ENCODE measurements at regions not wholly inside any gene's neighbourhood (a gene's known extent, or its start where the extent isn't known, plus 50 kb on each side); places are given as distances from the start of the nearest gene placed in this dataset.

DNA sequence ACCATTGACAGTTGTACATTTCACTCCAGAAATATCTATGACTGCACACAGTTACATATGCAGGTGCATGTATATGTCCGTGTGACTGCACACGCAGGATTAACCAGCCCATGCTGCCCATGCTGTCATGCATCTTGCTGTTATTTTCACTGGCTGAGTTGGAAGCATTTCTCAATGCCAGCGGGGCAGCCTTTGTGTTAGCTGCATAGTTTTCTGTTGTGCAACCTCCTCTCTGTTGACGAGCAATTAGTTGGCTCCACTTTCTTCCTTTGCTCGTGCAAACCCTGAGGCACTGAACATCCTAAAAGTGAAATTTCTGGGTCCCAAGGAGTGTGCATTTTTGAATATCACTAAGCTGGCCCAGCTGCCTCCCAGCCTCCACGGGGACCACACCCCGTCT lies 133.4 kb upstream of the GLI2 start:
- BruUV-seq (replicated peaks), result no TSS peak
- Histone ChIP-seq H3K9me3 (replicated peaks; ENCODE audit: control insufficient read depth, insufficient read depth, low read length) (no peaks in the 10 kb centered on the region), H3K9ac (ENCODE audit: control insufficient read depth, insufficient read depth, low read length) (no peak overlapping the region), H3K4me1 (ENCODE audit: control insufficient read depth, insufficient read depth, low read length) (no peaks in the 10 kb centered on the region), H3K4me2 (ENCODE audit: control insufficient read depth, insufficient read depth) (no peak overlapping the region), H3K79me2 (ENCODE audit: control insufficient read depth, insufficient read depth, low read length) (no peaks in the 10 kb centered on the region), H3K27me3 (replicated peaks in 1 of 2; ENCODE audit: control insufficient read depth in 2 of 2, insufficient read depth in 2 of 2, low read length in 1 of 2) (peaks cover 0 to 8% of the 10 kb centered on the region in 2 experiments; a peak in 2 of 4 replicates), H3K36me3 (ENCODE audit: control insufficient read depth in 2 of 2, insufficient read depth in 2 of 2, low read length in 1 of 2) (no peaks in the 10 kb centered on the region), H4K20me1 (ENCODE audit: control insufficient read depth, insufficient read depth) (no peaks in the 10 kb centered on the region), H2AFZ (ENCODE audit: control insufficient read depth, low read depth, low read length) (no peak overlapping the region), H3K4me3 (no peak overlapping the region), H3K27ac (ENCODE audit: control insufficient read depth, insufficient read depth) (no peak overlapping the region)
- POLR2A ChIA-PET, result no interaction called here
- no peak for FAIRE-seq
- ATAC-seq, result no peak
- RAD21 ChIA-PET (ENCODE audit: unreplicated experiment), result no interaction called here
- CTCF ChIA-PET, result no interaction called here
- intact Hi-C loops (cut with micrococcal nuclease; ENCODE audit: unreplicated experiment) (no loop called here), in situ Hi-C loops (cut with MboI) (no loop called here)
- SMC1A ChIA-PET (ENCODE audit: uncharacterized antibody, unreplicated experiment), result no interaction called here
- TF ChIP-seq, protein P1, sequence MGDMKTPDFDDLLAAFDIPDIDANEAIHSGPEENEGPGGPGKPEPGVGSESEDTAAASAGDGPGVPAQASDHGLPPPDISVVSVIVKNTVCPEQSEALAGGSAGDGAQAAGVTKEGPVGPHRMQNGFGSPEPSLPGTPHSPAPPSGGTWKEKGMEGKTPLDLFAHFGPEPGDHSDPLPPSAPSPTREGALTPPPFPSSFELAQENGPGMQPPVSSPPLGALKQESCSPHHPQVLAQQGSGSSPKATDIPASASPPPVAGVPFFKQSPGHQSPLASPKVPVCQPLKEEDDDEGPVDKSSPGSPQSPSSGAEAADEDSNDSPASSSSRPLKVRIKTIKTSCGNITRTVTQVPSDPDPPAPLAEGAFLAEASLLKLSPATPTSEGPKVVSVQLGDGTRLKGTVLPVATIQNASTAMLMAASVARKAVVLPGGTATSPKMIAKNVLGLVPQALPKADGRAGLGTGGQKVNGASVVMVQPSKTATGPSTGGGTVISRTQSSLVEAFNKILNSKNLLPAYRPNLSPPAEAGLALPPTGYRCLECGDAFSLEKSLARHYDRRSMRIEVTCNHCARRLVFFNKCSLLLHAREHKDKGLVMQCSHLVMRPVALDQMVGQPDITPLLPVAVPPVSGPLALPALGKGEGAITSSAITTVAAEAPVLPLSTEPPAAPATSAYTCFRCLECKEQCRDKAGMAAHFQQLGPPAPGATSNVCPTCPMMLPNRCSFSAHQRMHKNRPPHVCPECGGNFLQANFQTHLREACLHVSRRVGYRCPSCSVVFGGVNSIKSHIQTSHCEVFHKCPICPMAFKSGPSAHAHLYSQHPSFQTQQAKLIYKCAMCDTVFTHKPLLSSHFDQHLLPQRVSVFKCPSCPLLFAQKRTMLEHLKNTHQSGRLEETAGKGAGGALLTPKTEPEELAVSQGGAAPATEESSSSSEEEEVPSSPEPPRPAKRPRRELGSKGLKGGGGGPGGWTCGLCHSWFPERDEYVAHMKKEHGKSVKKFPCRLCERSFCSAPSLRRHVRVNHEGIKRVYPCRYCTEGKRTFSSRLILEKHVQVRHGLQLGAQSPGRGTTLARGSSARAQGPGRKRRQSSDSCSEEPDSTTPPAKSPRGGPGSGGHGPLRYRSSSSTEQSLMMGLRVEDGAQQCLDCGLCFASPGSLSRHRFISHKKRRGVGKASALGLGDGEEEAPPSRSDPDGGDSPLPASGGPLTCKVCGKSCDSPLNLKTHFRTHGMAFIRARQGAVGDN (IDR thresholded peaks at IDR 0.05), result no peak
- TF ChIP-seq FOXK2 (IDR thresholded peaks at IDR 0.05), result no peak
- TF ChIP-seq EED (IDR thresholded peaks at IDR 0.05; ENCODE audit: low read depth), result no peak
- TF ChIP-seq, protein P2, sequence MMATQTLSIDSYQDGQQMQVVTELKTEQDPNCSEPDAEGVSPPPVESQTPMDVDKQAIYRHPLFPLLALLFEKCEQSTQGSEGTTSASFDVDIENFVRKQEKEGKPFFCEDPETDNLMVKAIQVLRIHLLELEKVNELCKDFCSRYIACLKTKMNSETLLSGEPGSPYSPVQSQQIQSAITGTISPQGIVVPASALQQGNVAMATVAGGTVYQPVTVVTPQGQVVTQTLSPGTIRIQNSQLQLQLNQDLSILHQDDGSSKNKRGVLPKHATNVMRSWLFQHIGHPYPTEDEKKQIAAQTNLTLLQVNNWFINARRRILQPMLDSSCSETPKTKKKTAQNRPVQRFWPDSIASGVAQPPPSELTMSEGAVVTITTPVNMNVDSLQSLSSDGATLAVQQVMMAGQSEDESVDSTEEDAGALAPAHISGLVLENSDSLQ (IDR thresholded peaks at IDR 0.05), result no peak
- no peak for TF ChIP-seq JUNB (IDR thresholded peaks at IDR 0.05)
- TF ChIP-seq PML (IDR thresholded peaks at IDR 0.05; ENCODE audit: low read length), result no peak
- TF ChIP-seq ZZZ3 (IDR thresholded peaks at IDR 0.05; ENCODE audit: control insufficient read depth, insufficient read length, low read depth), result no peak
- TF ChIP-seq MEF2A (IDR thresholded peaks at IDR 0.05; ENCODE audit: insufficient read depth, low read depth, low read length), result no peak
- no peak for TF ChIP-seq CHD1 (IDR thresholded peaks at IDR 0.05; ENCODE audit: low read depth, low read length)
- TF ChIP-seq, protein P3, sequence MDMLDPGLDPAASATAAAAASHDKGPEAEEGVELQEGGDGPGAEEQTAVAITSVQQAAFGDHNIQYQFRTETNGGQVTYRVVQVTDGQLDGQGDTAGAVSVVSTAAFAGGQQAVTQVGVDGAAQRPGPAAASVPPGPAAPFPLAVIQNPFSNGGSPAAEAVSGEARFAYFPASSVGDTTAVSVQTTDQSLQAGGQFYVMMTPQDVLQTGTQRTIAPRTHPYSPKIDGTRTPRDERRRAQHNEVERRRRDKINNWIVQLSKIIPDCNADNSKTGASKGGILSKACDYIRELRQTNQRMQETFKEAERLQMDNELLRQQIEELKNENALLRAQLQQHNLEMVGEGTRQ (IDR thresholded peaks at IDR 0.05; ENCODE audit: borderline replicate concordance, low read depth, low read length), result no peak
- no peak for TF ChIP-seq TBL1XR1 (IDR thresholded peaks at IDR 0.05; ENCODE audit: low read depth, low read length)
- TF ChIP-seq MYC (IDR thresholded peaks at IDR 0.05; ENCODE audit: insufficient read depth, insufficient read length, insufficient replicate concordance, low read length, severe bottlenecking), result no peak
- no peak for TF ChIP-seq PAX8 (IDR thresholded peaks at IDR 0.05)
- no peak for TF ChIP-seq RELA (IDR thresholded peaks at IDR 0.05; ENCODE audit: borderline replicate concordance, partially characterized antibody)
- TF ChIP-seq, protein P4, sequence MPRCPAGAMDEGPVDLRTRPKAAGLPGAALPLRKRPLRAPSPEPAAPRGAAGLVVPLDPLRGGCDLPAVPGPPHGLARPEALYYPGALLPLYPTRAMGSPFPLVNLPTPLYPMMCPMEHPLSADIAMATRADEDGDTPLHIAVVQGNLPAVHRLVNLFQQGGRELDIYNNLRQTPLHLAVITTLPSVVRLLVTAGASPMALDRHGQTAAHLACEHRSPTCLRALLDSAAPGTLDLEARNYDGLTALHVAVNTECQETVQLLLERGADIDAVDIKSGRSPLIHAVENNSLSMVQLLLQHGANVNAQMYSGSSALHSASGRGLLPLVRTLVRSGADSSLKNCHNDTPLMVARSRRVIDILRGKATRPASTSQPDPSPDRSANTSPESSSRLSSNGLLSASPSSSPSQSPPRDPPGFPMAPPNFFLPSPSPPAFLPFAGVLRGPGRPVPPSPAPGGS (IDR thresholded peaks at IDR 0.05; ENCODE audit: borderline replicate concordance, insufficient read depth, low read depth, low read length, poor library complexity, severe bottlenecking), result no peak
- no peak for DNase-seq (ENCODE audit: low read depth, low spot score)
- WGBS (ENCODE audit: insufficient coverage, insufficient replicate concordance, low lambda C conversion rate, missing lambda C conversion rate), result 5% methylated on average over 7 of the region's 7 CpGs

Data from GM12878 (cell line).